HG02759 (cell line): ENCODE measurements at regions not wholly inside any gene's neighbourhood (a gene's known extent, or its start where the extent isn't known, plus 50 kb on each side); places are given as distances from the start of the nearest gene placed in this dataset.
"Not testable (repeated sequence)": the region's sequence is repeated elsewhere in the genome, so short reads cannot be mapped to it uniquely, and the experiment has no call there.

Experiments used
- ATAC-seq: cut with Tn5 transposase; IDR thresholded peaks from one replicate; pipeline ENCODE4 v1.9.1; 2021; ENCODE audit warnings: mild to moderate bottlenecking, moderate library complexity; ENCODE audit not compliant: unreplicated experiment

- ATAC-seq, result no peak
Observed at GRCh38 chr6:33896391-33897188, 92.8 kb upstream of the MLN start.

- no peak for ATAC-seq
Observed at GRCh38 chr6:33895988-33896387, 92.2 kb upstream of the MLN start.

GRCh38 chr6:33895296-33895695, 91.5 kb upstream of the MLN start:
- no peak for ATAC-seq

GRCh38 chr6:33894438-33894837, 90.6 kb upstream of the MLN start:
- no peak for ATAC-seq

- ATAC-seq, result no peak
Observed at GRCh38 chr6:33892581-33893346, 89.0 kb upstream of the MLN start.

GRCh38 chr6:33888664-33889200, 84.9 kb upstream of the MLN start:
- no peak for ATAC-seq

- no peak for ATAC-seq
Observed at GRCh38 chr6:33888183-33888582, 84.4 kb upstream of the MLN start.

- ATAC-seq, result no peak
Observed at GRCh38 chr6:33886673-33887144, 82.9 kb upstream of the MLN start.

GRCh38 chr6:33885132-33886057, 81.6 kb upstream of the MLN start:
- no peak for ATAC-seq

- ATAC-seq, result not testable (repeated sequence)
Observed at GRCh38 chr6:33883621-33884020, 79.8 kb upstream of the MLN start.

GRCh38 chr6:33882154-33882553, 78.4 kb upstream of the MLN start:
- no peak for ATAC-seq

GRCh38 chr6:33880766-33881165, 77.0 kb upstream of the MLN start:
- ATAC-seq, result no peak

- no peak for ATAC-seq
Observed at GRCh38 chr6:33880104-33880678, 76.4 kb upstream of the MLN start.

- no peak for ATAC-seq
Observed at GRCh38 chr6:33878562-33878961, 74.8 kb upstream of the MLN start.

GRCh38 chr6:33877982-33878535, 74.3 kb upstream of the MLN start:
- ATAC-seq, result no peak

GRCh38 chr6:33875696-33876095, 71.9 kb upstream of the MLN start:
- ATAC-seq, result no peak

- no peak for ATAC-seq
Observed at GRCh38 chr6:33875141-33875581, 71.4 kb upstream of the MLN start.

GRCh38 chr6:33874136-33874760, 70.4 kb upstream of the MLN start:
- no peak for ATAC-seq

GRCh38 chr6:33872761-33873160, 69.0 kb upstream of the MLN start:
- no peak for ATAC-seq
